UCSD-AML1 (cell line): ENCODE measurements at regions not wholly inside any gene's neighbourhood (a gene's known extent, or its start where the extent isn't known, plus 50 kb on each side); places are given as distances from the start of the nearest gene placed in this dataset.

Experiments used
- DNase-seq: peaks from one replicate; lab custom pipeline; 2025; ENCODE audit not compliant: unreplicated experiment; lab: John Stamatoyannopoulos, UW

- no peak for DNase-seq
Measured at GRCh38 chr20:22374678-22375590, 209.4 kb downstream of the FOXA2 start.

GRCh38 chr20:22374066-22374465 is 210.3 kb downstream of the FOXA2 start:
- no peak for DNase-seq

GRCh38 chr20:22373164-22373895 is 211.0 kb downstream of the FOXA2 start:
- no peak for DNase-seq

GRCh38 chr20:22371843-22372242 is 212.5 kb downstream of the FOXA2 start:
- DNase-seq: peak; percentile 40

- DNase-seq: no peak
Measured at GRCh38 chr20:22370137-22370536, 214.2 kb downstream of the FOXA2 start.

GRCh38 chr20:22369100-22369499 is 215.3 kb downstream of the FOXA2 start:
- DNase-seq: no peak

- DNase-seq: peak; percentile 33
Measured at GRCh38 chr20:22368235-22368634, 216.1 kb downstream of the FOXA2 start.

- no peak for DNase-seq
Measured at GRCh38 chr20:22366631-22367030, 217.7 kb downstream of the FOXA2 start.

- DNase-seq: no peak
Measured at GRCh38 chr20:22354647-22355046, 229.7 kb downstream of the FOXA2 start.

- DNase-seq: no peak
Measured at GRCh38 chr20:22353586-22353985, 230.8 kb downstream of the FOXA2 start.

GRCh38 chr20:22352019-22352418 is 232.4 kb downstream of the FOXA2 start:
- no peak for DNase-seq

GRCh38 chr20:22350624-22351023 is 233.7 kb downstream of the FOXA2 start:
- no peak for DNase-seq

GRCh38 chr20:22348010-22348409 is 236.4 kb downstream of the FOXA2 start:
- no peak for DNase-seq

GRCh38 chr20:22346716-22347115 is 237.7 kb downstream of the FOXA2 start:
- DNase-seq: no peak

GRCh38 chr20:22343612-22344011 is 240.8 kb downstream of the FOXA2 start:
- no peak for DNase-seq

- DNase-seq: no peak
Measured at GRCh38 chr20:22342410-22342809, 242.0 kb downstream of the FOXA2 start.

- no peak for DNase-seq
Measured at GRCh38 chr20:22341508-22341907, 242.9 kb downstream of the FOXA2 start.

GRCh38 chr20:22339946-22340345 is 244.4 kb downstream of the FOXA2 start:
- peak; percentile 25 for DNase-seq

GRCh38 chr20:22339091-22339881 is 245.1 kb downstream of the FOXA2 start:
- DNase-seq: no peak

- no peak for DNase-seq
Measured at GRCh38 chr20:22338140-22338708, 246.1 kb downstream of the FOXA2 start.

GRCh38 chr20:22335210-22335609 is 249.2 kb downstream of the FOXA2 start:
- no peak for DNase-seq
